NT2/D1 (cell line): ENCODE measurements at regions not wholly inside any gene's neighbourhood (a gene's known extent, or its start where the extent isn't known, plus 50 kb on each side); places are given as distances from the start of the nearest gene placed in this dataset.

Source experiments
- SUZ12 ChIP-seq: IDR thresholded peaks from 2 replicates; pipeline ENCODE4 v1.6.1; 2011; ENCODE audit not compliant: insufficient read length, insufficient read depth; ENCODE audit errors: extremely low read depth
- YY1 ChIP-seq: IDR thresholded peaks from 2 replicates; pipeline ENCODE4 v1.6.1; 2011; ENCODE audit not compliant: insufficient read length, insufficient read depth
- ZNF274 ChIP-seq: IDR thresholded peaks from 2 replicates; pipeline ENCODE4 v1.6.1; 2011; ENCODE audit warnings: mild to moderate bottlenecking, low read depth, low read length

DNA sequence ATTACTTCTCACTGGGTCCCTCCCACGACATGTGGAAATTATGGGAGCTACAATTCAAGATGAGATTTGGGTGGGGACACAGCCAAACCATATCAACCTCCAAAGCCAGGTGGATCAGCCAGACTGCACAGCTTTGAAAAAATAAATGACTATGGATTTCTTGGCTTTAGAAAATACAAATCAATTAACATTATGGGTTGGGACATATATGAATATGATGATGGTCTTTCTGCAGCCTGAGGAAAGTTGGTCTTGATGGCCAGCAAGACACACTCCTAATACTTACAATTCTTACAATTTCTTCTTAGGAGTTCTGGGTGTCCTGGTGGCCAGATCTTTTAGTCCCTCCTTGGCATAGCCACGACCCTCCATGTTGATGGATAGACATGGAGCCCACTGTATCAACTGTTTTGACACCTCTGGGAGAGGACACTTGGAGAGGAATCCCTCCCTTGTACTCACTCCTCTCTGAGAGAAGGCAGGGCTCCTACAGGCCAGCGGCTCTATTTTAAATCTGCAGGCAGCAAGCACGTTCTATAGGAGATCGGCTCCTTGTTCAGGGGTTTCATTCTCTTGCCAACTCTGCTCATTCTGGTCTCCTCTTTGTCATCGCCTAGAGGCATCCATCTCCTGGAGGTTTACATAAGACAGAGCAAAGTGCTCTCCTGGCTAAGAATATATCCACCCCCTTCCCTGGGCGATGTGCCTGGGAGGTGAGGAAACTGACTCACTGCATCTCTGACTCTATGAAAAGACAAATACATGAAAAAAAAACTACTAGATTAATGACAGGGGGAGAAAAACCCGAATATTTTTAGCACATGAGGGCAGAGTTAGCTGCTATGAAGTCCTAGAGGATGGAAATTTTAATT is 145.9 kb downstream of the CARTPT start:
- TF ChIP-seq YY1 (no peak), ZNF274 (no peak), SUZ12 (no peak)
